Fibroblast of lung (primary cell): ENCODE measurements at regions not wholly inside any gene's neighbourhood (a gene's known extent, or its start where the extent isn't known, plus 50 kb on each side); places are given as distances from the start of the nearest gene placed in this dataset.

Source experiments
- DNase-seq, 2 donors: peaks; one replicate each; pipeline versions ENCODE4 v3.0.0 to v3.0.0-alpha.2; 2010; ENCODE audit warnings: low read depth in 2 of 2
- H2AFZ ChIP-seq: 2 replicates; pipeline ENCODE4 v1.5.1; 2012; ENCODE audit warnings: low read length, control low read depth, inconsistent platforms
- H3K27ac ChIP-seq: 2 replicates; pipeline ENCODE4 v1.5.1; 2011; ENCODE audit warnings: low read length, control low read depth; ENCODE audit not compliant: insufficient read depth
- H3K27me3 ChIP-seq: 2 replicates; pipeline ENCODE4 v1.5.1; 2011; ENCODE audit warnings: mild to moderate bottlenecking, low read length; ENCODE audit not compliant: control insufficient read depth, insufficient read depth
- H3K36me3 ChIP-seq: 2 replicates; pipeline ENCODE4 v1.5.1; 2011; ENCODE audit warnings: low read length; ENCODE audit not compliant: control insufficient read depth, insufficient read depth
- H3K4me1 ChIP-seq: 2 replicates; pipeline ENCODE4 v1.5.1; 2011; ENCODE audit warnings: low read length; ENCODE audit not compliant: control insufficient read depth, insufficient read depth; ENCODE audit errors: extremely low read depth
- H3K4me2 ChIP-seq: 2 replicates; pipeline ENCODE4 v1.5.1; 2011; ENCODE audit warnings: low read length, control low read depth; ENCODE audit not compliant: insufficient read depth; ENCODE audit errors: extremely low read depth
- H3K4me3 ChIP-seq, 4 experiments: fragments of 200-600 bp in 1 of 4; sonication (generic) in 1 of 4; replicated peaks in 1 of 4; 2 replicates each; pipeline ENCODE4 v1.5.1; 2011 to 2016; ENCODE audit warnings: low read length in 4 of 4, low read depth in 3 of 4, mild to moderate bottlenecking in 3 of 4, control low read depth in 2 of 4, inconsistent platforms in 1 of 4, mixed read lengths in 1 of 4; ENCODE audit not compliant: insufficient read depth in 1 of 4; ENCODE audit errors: control extremely low read depth in 1 of 4
- H3K79me2 ChIP-seq: 2 replicates; pipeline ENCODE4 v1.5.1; 2012; ENCODE audit warnings: mild to moderate bottlenecking, low read length, inconsistent platforms; ENCODE audit not compliant: control insufficient read depth, insufficient read depth
- H3K9ac ChIP-seq: 2 replicates; pipeline ENCODE4 v1.5.1; 2011; ENCODE audit warnings: mild to moderate bottlenecking, low read length, control low read depth; ENCODE audit not compliant: insufficient read depth
- H3K9me3 ChIP-seq: 2 replicates; pipeline ENCODE4 v1.5.1; 2012; ENCODE audit warnings: low read depth, low read length; ENCODE audit not compliant: control insufficient read depth, insufficient read depth
- H4K20me1 ChIP-seq: 2 replicates; pipeline ENCODE4 v1.5.1; 2011; ENCODE audit warnings: low read length; ENCODE audit not compliant: control insufficient read depth, insufficient read depth; ENCODE audit errors: extremely low read depth
- CTCF ChIP-seq, 2 donors: IDR thresholded peaks in 1 of 2; conservative IDR thresholded peaks in 1 of 2; 1 replicate in 1 of 2; 2 replicates in 1 of 2; pipeline ENCODE4 v1.5.1; 2011 to 2012; ENCODE audit warnings: low read length in 2 of 2, control low read depth in 1 of 2, inconsistent platforms in 1 of 2, low read depth in 1 of 2, mild to moderate bottlenecking in 1 of 2
- EZH2 ChIP-seq: IDR thresholded peaks from 2 replicates; pipeline ENCODE4 v1.5.1; 2012; ENCODE audit warnings: low read length, control low read depth, mild to moderate bottlenecking; ENCODE audit errors: missing control alignments

- Histone ChIP-seq H3K9ac (no peak overlapping the region), H3K79me2 (no peaks in the 10 kb centered on the region), H2AFZ (no peak overlapping the region), H3K36me3 (no peaks in the 10 kb centered on the region), H3K4me3 (no peak overlapping the region), H3K27me3 (peaks cover 31% of the 10 kb centered on the region), H3K4me2 (no peak overlapping the region), H3K9me3 (no peaks in the 10 kb centered on the region), H3K27ac (no peak overlapping the region), H3K4me1 (no peaks in the 10 kb centered on the region), H4K20me1 (no peaks in the 10 kb centered on the region)
- no peak for DNase-seq
- TF ChIP-seq CTCF (conservative IDR thresholded peaks at IDR 0.05 in 1 of 2, IDR thresholded peaks at IDR 0.05 in 1 of 2; ENCODE audit: low read depth in 1 of 2, low read length in 2 of 2) (no peak), EZH2 (no peak)
These were observed 92.8 kb upstream of the PAX2 start for GRCh38 chr10:100652406-100653135.

DNA sequence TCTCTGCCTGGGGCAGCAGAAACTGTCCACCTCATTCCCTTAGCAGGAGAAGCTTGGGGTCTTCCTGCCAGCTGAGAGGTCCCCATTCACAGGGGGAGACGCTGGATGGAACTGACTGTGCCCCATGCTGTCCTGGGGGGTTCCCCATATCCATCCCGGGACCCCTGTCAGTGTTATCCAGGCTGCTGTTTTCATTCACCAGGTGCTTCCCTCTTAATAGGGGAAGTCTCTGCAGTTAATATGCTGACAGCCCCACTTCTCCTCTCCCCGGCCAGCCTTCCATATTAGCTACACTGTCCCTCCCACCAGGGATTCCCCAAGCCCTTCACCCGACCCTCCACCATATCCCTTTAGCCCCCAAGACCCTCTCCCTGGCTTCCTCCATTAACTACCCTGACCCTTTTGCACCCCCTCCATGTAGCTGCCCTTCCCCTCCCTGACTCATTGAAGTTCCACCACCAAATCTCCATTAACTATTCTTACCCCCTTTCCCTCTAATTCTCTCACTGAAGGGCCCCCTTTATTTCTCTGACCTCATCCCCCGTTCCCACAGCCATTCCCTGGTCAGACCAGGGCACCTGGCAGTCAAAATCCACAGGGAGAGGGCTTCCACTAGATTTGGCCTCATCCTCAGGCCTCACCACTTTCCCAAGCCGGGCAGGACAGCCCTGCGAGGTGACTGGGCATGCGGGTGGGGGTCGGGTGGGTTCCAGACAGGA, 92.0 kb upstream of the PAX2 start:
- no peaks in the 10 kb centered on the region for H4K20me1 ChIP-seq
- TF ChIP-seq CTCF (conservative IDR thresholded peaks at IDR 0.05 in 1 of 2, IDR thresholded peaks at IDR 0.05 in 1 of 2; ENCODE audit: low read depth in 1 of 2, low read length in 2 of 2) (no peak), EZH2 (peak; percentile 17)
- no peak for DNase-seq
- H3K27me3 ChIP-seq: peaks cover 38% of the 10 kb centered on the region
- no peak overlapping the region for H3K4me2 ChIP-seq
- H3K79me2 ChIP-seq: no peaks in the 10 kb centered on the region
- no peak overlapping the region for H3K27ac ChIP-seq
- H3K9ac ChIP-seq: no peak overlapping the region
- H3K4me1 ChIP-seq: no peaks in the 10 kb centered on the region
- H3K4me3 ChIP-seq: no peak overlapping the region
- H2AFZ ChIP-seq: no peak overlapping the region
- H3K36me3 ChIP-seq: no peaks in the 10 kb centered on the region
- no peaks in the 10 kb centered on the region for H3K9me3 ChIP-seq

DNA sequence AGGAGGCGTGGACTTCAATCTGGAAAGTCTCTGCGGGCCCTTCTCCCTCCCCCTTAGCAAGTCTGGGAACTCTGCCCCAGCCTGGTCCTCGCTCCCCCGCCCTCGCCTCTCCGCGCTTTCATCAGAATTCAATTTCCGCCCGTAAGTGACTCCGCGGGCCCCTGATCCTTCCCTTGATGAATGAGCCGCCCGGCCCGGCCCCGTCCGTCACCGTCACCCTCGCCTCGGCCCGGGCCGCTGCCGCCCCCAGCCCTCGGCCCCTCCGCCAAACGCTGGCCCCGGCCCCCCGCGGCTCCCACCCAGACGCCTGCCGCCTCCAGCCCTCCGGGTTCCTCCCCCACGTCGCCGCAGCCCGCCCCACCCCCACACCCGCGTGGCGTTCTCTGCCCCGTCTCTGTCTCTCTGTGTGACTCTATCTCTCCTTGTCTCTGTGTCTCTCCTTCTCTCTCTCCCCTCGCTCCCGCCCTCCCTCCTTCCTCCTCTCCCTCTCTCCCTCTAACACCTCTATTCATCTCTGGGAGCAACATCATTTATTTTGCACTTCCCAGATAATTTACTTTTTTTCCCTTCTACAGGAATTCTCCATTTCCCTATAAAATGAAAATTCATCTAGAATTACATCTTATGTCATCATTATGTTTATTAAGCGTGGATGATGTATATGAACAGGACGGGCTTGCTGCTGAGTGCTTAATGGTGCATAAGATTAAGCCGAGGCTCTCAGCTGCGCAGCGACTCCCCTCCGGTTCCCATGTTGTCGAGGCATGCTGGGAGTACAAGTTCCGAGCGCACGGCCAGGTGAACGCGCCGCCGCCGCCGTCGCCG, 91.2 kb upstream of the PAX2 start:
- peaks cover 41% of the 10 kb centered on the region for H3K27me3 ChIP-seq
- peak; percentile 13 to 33 for DNase-seq
- no peak overlapping the region for H2AFZ ChIP-seq
- TF ChIP-seq EZH2 (peak; percentile 33), CTCF (conservative IDR thresholded peaks at IDR 0.05 in 1 of 2, IDR thresholded peaks at IDR 0.05 in 1 of 2; ENCODE audit: low read depth in 1 of 2, low read length in 2 of 2) (no peak)
- peak overlapping the region in 1 of 4 experiments; percentile 40 for H3K4me3 ChIP-seq
- no peaks in the 10 kb centered on the region for H3K36me3 ChIP-seq
- no peaks in the 10 kb centered on the region for H3K4me1 ChIP-seq
- no peak overlapping the region for H3K9ac ChIP-seq
- H4K20me1 ChIP-seq: no peaks in the 10 kb centered on the region
- no peak overlapping the region for H3K27ac ChIP-seq
- no peaks in the 10 kb centered on the region for H3K9me3 ChIP-seq
- H3K4me2 ChIP-seq: no peak overlapping the region
- H3K79me2 ChIP-seq: no peaks in the 10 kb centered on the region
